ENCODE measurements at regions not wholly inside any gene's neighbourhood (a gene's known extent, or its start where the extent isn't known, plus 50 kb on each side); places are given as distances from the start of the nearest gene placed in this dataset.

DNA sequence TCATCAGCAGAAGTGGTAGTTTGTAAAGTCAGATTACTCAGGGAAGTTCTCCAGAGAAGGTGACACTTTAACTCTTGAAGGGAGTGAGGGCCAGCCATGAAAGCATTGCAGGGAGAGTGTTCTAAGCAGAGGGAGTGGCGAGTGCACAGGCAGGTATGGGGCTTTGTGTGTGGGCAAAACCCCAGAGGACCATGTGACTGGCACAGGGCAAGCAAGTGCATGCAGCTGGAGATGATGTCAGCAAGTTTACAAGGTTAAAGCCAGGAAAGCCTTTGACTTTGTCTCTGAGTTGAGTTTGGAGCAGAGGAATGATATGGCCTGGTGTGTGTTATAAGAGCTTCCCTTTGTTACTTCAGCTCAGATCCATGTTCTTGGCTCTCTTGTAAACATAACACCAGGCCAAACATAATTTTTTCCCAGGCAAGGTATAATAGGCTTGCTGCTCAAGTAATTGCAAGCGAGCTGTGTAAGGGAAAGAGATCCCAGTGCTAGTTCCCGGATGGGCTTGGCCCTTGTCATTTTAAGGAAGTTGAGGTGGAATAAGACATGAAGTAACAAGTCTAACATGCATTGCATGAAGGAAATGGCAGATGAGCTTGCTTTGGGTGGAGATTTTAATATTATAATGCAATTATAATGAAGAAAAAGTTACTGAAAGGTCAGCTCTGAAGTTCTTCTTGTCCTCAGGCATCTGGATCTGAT, 341.1 kb upstream of the LRRC3B start:
- TF ChIP-seq, protein P1, sequence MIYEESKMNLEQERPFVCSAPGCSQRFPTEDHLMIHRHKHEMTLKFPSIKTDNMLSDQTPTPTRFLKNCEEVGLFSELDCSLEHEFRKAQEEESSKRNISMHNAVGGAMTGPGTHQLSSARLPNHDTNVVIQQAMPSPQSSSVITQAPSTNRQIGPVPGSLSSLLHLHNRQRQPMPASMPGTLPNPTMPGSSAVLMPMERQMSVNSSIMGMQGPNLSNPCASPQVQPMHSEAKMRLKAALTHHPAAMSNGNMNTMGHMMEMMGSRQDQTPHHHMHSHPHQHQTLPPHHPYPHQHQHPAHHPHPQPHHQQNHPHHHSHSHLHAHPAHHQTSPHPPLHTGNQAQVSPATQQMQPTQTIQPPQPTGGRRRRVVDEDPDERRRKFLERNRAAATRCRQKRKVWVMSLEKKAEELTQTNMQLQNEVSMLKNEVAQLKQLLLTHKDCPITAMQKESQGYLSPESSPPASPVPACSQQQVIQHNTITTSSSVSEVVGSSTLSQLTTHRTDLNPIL (CRISPR knock-in tag; IDR thresholded peaks at IDR 0.05; ENCODE audit: low read depth): no peak
- TF ChIP-seq, protein P2, sequence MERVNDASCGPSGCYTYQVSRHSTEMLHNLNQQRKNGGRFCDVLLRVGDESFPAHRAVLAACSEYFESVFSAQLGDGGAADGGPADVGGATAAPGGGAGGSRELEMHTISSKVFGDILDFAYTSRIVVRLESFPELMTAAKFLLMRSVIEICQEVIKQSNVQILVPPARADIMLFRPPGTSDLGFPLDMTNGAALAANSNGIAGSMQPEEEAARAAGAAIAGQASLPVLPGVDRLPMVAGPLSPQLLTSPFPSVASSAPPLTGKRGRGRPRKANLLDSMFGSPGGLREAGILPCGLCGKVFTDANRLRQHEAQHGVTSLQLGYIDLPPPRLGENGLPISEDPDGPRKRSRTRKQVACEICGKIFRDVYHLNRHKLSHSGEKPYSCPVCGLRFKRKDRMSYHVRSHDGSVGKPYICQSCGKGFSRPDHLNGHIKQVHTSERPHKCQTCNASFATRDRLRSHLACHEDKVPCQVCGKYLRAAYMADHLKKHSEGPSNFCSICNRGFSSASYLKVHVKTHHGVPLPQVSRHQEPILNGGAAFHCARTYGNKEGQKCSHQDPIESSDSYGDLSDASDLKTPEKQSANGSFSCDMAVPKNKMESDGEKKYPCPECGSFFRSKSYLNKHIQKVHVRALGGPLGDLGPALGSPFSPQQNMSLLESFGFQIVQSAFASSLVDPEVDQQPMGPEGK (CRISPR knock-in tag; IDR thresholded peaks at IDR 0.05; ENCODE audit: borderline replicate concordance): no peak
- TF ChIP-seq CSDC2 (CRISPR knock-in tag; IDR thresholded peaks at IDR 0.05) (no peak), SNAI2 (CRISPR knock-in tag; IDR thresholded peaks at IDR 0.05) (no peak)

Data from SK-N-SH treated with all-trans-retinoic acid at 6 μM for 48 hours (cell line).